Mammary epithelial cell (primary cell): ENCODE measurements at regions not wholly inside any gene's neighbourhood (a gene's known extent, or its start where the extent isn't known, plus 50 kb on each side); places are given as distances from the start of the nearest gene placed in this dataset.

Experiments used
- EZH2 ChIP-seq: IDR thresholded peaks from 2 replicates; pipeline ENCODE4 v1.6.1; 2012; ENCODE audit warnings: low read length, inconsistent platforms, borderline replicate concordance
- TF ChIP-seq, protein P1 (sequence below), 2 donors: IDR thresholded peaks in 1 of 2; conservative IDR thresholded peaks in 1 of 2; 2 replicates each; pipeline ENCODE4 v1.5.1; 2011 to 2012; ENCODE audit warnings: inconsistent platforms in 2 of 2, low read length in 2 of 2, mild to moderate bottlenecking in 2 of 2, control low read depth in 1 of 2, low read depth in 1 of 2; ENCODE audit not compliant: insufficient read depth in 1 of 2; ENCODE audit errors: extremely low read depth in 1 of 2

GRCh38 chr3:80159990-80160506, 392.2 kb upstream of the ROBO1 start:
- TF ChIP-seq, protein P1, sequence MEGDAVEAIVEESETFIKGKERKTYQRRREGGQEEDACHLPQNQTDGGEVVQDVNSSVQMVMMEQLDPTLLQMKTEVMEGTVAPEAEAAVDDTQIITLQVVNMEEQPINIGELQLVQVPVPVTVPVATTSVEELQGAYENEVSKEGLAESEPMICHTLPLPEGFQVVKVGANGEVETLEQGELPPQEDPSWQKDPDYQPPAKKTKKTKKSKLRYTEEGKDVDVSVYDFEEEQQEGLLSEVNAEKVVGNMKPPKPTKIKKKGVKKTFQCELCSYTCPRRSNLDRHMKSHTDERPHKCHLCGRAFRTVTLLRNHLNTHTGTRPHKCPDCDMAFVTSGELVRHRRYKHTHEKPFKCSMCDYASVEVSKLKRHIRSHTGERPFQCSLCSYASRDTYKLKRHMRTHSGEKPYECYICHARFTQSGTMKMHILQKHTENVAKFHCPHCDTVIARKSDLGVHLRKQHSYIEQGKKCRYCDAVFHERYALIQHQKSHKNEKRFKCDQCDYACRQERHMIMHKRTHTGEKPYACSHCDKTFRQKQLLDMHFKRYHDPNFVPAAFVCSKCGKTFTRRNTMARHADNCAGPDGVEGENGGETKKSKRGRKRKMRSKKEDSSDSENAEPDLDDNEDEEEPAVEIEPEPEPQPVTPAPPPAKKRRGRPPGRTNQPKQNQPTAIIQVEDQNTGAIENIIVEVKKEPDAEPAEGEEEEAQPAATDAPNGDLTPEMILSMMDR (conservative IDR thresholded peaks at IDR 0.05 in 1 of 2, IDR thresholded peaks at IDR 0.05 in 1 of 2; ENCODE audit: extremely low read depth in 1 of 2, insufficient read depth in 1 of 2, low read depth in 1 of 2, low read length in 2 of 2), result no peak
- no peak for TF ChIP-seq EZH2
